ENCODE measurements at regions not wholly inside any gene's neighbourhood (a gene's known extent, or its start where the extent isn't known, plus 50 kb on each side); places are given as distances from the start of the nearest gene placed in this dataset.

- WGBS, result over 99% methylated on average over 3 of the region's 3 CpGs
- H3K4me1 ChIP-seq (ENCODE audit: control insufficient read depth in 2 of 2, insufficient read depth in 2 of 2, low read length in 2 of 2), result peaks cover 0 to 3% of the 10 kb centered on the region in 2 donors
- no peaks in the 10 kb centered on the region for H3K9me3 ChIP-seq (ENCODE audit: control insufficient read depth in 2 of 2, insufficient read depth in 1 of 2, low read length in 1 of 2)
- no peaks in the 10 kb centered on the region for H3K36me3 ChIP-seq (ENCODE audit: control insufficient read depth in 2 of 2, insufficient read depth in 2 of 2, low read length in 1 of 2)
- H3K27ac ChIP-seq (ENCODE audit: low read depth in 1 of 2, low read length in 1 of 2), result no peak overlapping the region
- H3K27me3 ChIP-seq (ENCODE audit: control insufficient read depth in 2 of 2, insufficient read depth in 1 of 2, low read length in 1 of 2), result no peaks in the 10 kb centered on the region
- no peak for DNase-seq (ENCODE audit: low read depth in 6 of 9, low spot score in 9 of 9)
- no peak overlapping the region for H3K4me3 ChIP-seq (ENCODE audit: low read length in 2 of 2)
Measured at GRCh38 chr2:120930864-120931263, 195.2 kb downstream of the GLI2 start.

GRCh38 chr2:120932472-120932871 lies 196.8 kb downstream of the GLI2 start:
- H3K36me3 ChIP-seq (ENCODE audit: control insufficient read depth in 2 of 2, insufficient read depth in 2 of 2, low read length in 1 of 2), result no peaks in the 10 kb centered on the region

GRCh38 chr2:120932881-120933280 lies 197.2 kb downstream of the GLI2 start:
- Histone ChIP-seq H3K4me3 (ENCODE audit: low read length in 2 of 2) (no peak overlapping the region), H3K36me3 (ENCODE audit: control insufficient read depth in 2 of 2, insufficient read depth in 2 of 2, low read length in 1 of 2) (no peaks in the 10 kb centered on the region), H3K4me1 (ENCODE audit: control insufficient read depth in 2 of 2, insufficient read depth in 2 of 2, low read length in 2 of 2) (peaks cover 0 to 3% of the 10 kb centered on the region in 2 donors), H3K27me3 (ENCODE audit: control insufficient read depth in 2 of 2, insufficient read depth in 1 of 2, low read length in 1 of 2) (no peaks in the 10 kb centered on the region), H3K27ac (ENCODE audit: low read depth in 1 of 2, low read length in 1 of 2) (no peak overlapping the region), H3K9me3 (ENCODE audit: control insufficient read depth in 2 of 2, insufficient read depth in 1 of 2, low read length in 1 of 2) (no peaks in the 10 kb centered on the region)
- 90% methylated on average over 7 of the region's 7 CpGs for WGBS
- no peak for DNase-seq (ENCODE audit: low read depth in 6 of 9, low spot score in 9 of 9)

More at GRCh38 chr2:120932472-120932871, 196.8 kb downstream of the GLI2 start:
- peaks cover 0 to 3% of the 10 kb centered on the region in 2 donors for H3K4me1 ChIP-seq (ENCODE audit: control insufficient read depth in 2 of 2, insufficient read depth in 2 of 2, low read length in 2 of 2)
- H3K4me3 ChIP-seq (ENCODE audit: low read length in 2 of 2), result no peak overlapping the region
- DNase-seq (ENCODE audit: low read depth in 6 of 9, low spot score in 9 of 9), result no peak
- no peak overlapping the region for H3K27ac ChIP-seq (ENCODE audit: low read depth in 1 of 2, low read length in 1 of 2)
- 93% methylated on average over 7 of the region's 7 CpGs for WGBS
- no peaks in the 10 kb centered on the region for H3K9me3 ChIP-seq (ENCODE audit: control insufficient read depth in 2 of 2, insufficient read depth in 1 of 2, low read length in 1 of 2)
- no peaks in the 10 kb centered on the region for H3K27me3 ChIP-seq (ENCODE audit: control insufficient read depth in 2 of 2, insufficient read depth in 1 of 2, low read length in 1 of 2)

GRCh38 chr2:120933693-120934573 lies 198.3 kb downstream of the GLI2 start:
- H3K9me3 ChIP-seq (ENCODE audit: control insufficient read depth in 2 of 2, insufficient read depth in 1 of 2, low read length in 1 of 2), result no peaks in the 10 kb centered on the region
- H3K36me3 ChIP-seq (ENCODE audit: control insufficient read depth in 2 of 2, insufficient read depth in 2 of 2, low read length in 1 of 2), result no peaks in the 10 kb centered on the region
- peaks cover 0 to 3% of the 10 kb centered on the region in 2 donors for H3K4me1 ChIP-seq (ENCODE audit: control insufficient read depth in 2 of 2, insufficient read depth in 2 of 2, low read length in 2 of 2)
- no peak overlapping the region for H3K4me3 ChIP-seq (ENCODE audit: low read length in 2 of 2)
- no peaks in the 10 kb centered on the region for H3K27me3 ChIP-seq (ENCODE audit: control insufficient read depth in 2 of 2, insufficient read depth in 1 of 2, low read length in 1 of 2)
- no peak for DNase-seq (ENCODE audit: low read depth in 6 of 9, low spot score in 9 of 9)
- no peak overlapping the region for H3K27ac ChIP-seq (ENCODE audit: low read depth in 1 of 2, low read length in 1 of 2)
- 93% methylated on average over 19 of the region's 19 CpGs for WGBS

GRCh38 chr2:120934574-120935338 lies 199.1 kb downstream of the GLI2 start:
- Histone ChIP-seq H3K4me1 (ENCODE audit: control insufficient read depth in 2 of 2, insufficient read depth in 2 of 2, low read length in 2 of 2) (peaks cover 0 to 3% of the 10 kb centered on the region in 2 donors), H3K9me3 (ENCODE audit: control insufficient read depth in 2 of 2, insufficient read depth in 1 of 2, low read length in 1 of 2) (no peaks in the 10 kb centered on the region), H3K27ac (ENCODE audit: low read depth in 1 of 2, low read length in 1 of 2) (no peak overlapping the region), H3K4me3 (ENCODE audit: low read length in 2 of 2) (no peak overlapping the region), H3K27me3 (ENCODE audit: control insufficient read depth in 2 of 2, insufficient read depth in 1 of 2, low read length in 1 of 2) (no peaks in the 10 kb centered on the region), H3K36me3 (ENCODE audit: control insufficient read depth in 2 of 2, insufficient read depth in 2 of 2, low read length in 1 of 2) (no peaks in the 10 kb centered on the region)
- no peak for DNase-seq (ENCODE audit: low read depth in 6 of 9, low spot score in 9 of 9)
- 93% methylated on average over 17 of the region's 17 CpGs for WGBS

- no peak overlapping the region for H3K4me3 ChIP-seq (ENCODE audit: low read length in 2 of 2)
- H3K27me3 ChIP-seq (ENCODE audit: control insufficient read depth in 2 of 2, insufficient read depth in 1 of 2, low read length in 1 of 2), result no peaks in the 10 kb centered on the region
- H3K36me3 ChIP-seq (ENCODE audit: control insufficient read depth in 2 of 2, insufficient read depth in 2 of 2, low read length in 1 of 2), result no peaks in the 10 kb centered on the region
- H3K9me3 ChIP-seq (ENCODE audit: control insufficient read depth in 2 of 2, insufficient read depth in 1 of 2, low read length in 1 of 2), result no peaks in the 10 kb centered on the region
- 92% methylated on average over 26 of the region's 26 CpGs for WGBS
- peaks cover 0 to 3% of the 10 kb centered on the region in 2 donors for H3K4me1 ChIP-seq (ENCODE audit: control insufficient read depth in 2 of 2, insufficient read depth in 2 of 2, low read length in 2 of 2)
- H3K27ac ChIP-seq (ENCODE audit: low read depth in 1 of 2, low read length in 1 of 2), result no peak overlapping the region
- no peak for DNase-seq (ENCODE audit: low read depth in 6 of 9, low spot score in 9 of 9)
Measured at GRCh38 chr2:120935339-120936313, 200.0 kb downstream of the GLI2 start.

GRCh38 chr2:120936476-120937334 lies 201.0 kb downstream of the GLI2 start:
- Histone ChIP-seq H3K27ac (ENCODE audit: low read depth in 1 of 2, low read length in 1 of 2) (no peak overlapping the region), H3K4me3 (ENCODE audit: low read length in 2 of 2) (no peak overlapping the region), H3K27me3 (ENCODE audit: control insufficient read depth in 2 of 2, insufficient read depth in 1 of 2, low read length in 1 of 2) (no peaks in the 10 kb centered on the region), H3K9me3 (ENCODE audit: control insufficient read depth in 2 of 2, insufficient read depth in 1 of 2, low read length in 1 of 2) (no peaks in the 10 kb centered on the region), H3K4me1 (ENCODE audit: control insufficient read depth in 2 of 2, insufficient read depth in 2 of 2, low read length in 2 of 2) (peaks cover 0 to 3% of the 10 kb centered on the region in 2 donors), H3K36me3 (ENCODE audit: control insufficient read depth in 2 of 2, insufficient read depth in 2 of 2, low read length in 1 of 2) (no peaks in the 10 kb centered on the region)
- WGBS, result 95% methylated on average over 10 of the region's 10 CpGs
- DNase-seq (ENCODE audit: low read depth in 6 of 9, low spot score in 9 of 9), result no peak

GRCh38 chr2:120937686-120938044 lies 202.0 kb downstream of the GLI2 start:
- H3K27me3 ChIP-seq (ENCODE audit: control insufficient read depth in 2 of 2, insufficient read depth in 1 of 2, low read length in 1 of 2), result no peaks in the 10 kb centered on the region
- no peaks in the 10 kb centered on the region for H3K36me3 ChIP-seq (ENCODE audit: control insufficient read depth in 2 of 2, insufficient read depth in 2 of 2, low read length in 1 of 2)
- DNase-seq (ENCODE audit: low read depth in 6 of 9, low spot score in 9 of 9), result no peak
- peaks cover 0 to 3% of the 10 kb centered on the region in 2 donors for H3K4me1 ChIP-seq (ENCODE audit: control insufficient read depth in 2 of 2, insufficient read depth in 2 of 2, low read length in 2 of 2)
- H3K27ac ChIP-seq (ENCODE audit: low read depth in 1 of 2, low read length in 1 of 2), result no peak overlapping the region
- 92% methylated on average over 6 of the region's 6 CpGs for WGBS
- H3K4me3 ChIP-seq (ENCODE audit: low read length in 2 of 2), result no peak overlapping the region
- no peaks in the 10 kb centered on the region for H3K9me3 ChIP-seq (ENCODE audit: control insufficient read depth in 2 of 2, insufficient read depth in 1 of 2, low read length in 1 of 2)

Measured in thymus (tissue), 11 donors.